ENCODE measurements at regions not wholly inside any gene's neighbourhood (a gene's known extent, or its start where the extent isn't known, plus 50 kb on each side); places are given as distances from the start of the nearest gene placed in this dataset.

- no peaks in the 10 kb centered on the region for H4K20me1 ChIP-seq (ENCODE audit: low read depth, low read length)
- H3K4me2 ChIP-seq (ENCODE audit: low read depth, low read length, poor library complexity, severe bottlenecking), result no peak overlapping the region
- H3K9ac ChIP-seq (ENCODE audit: low read length), result no peak overlapping the region
- no peaks in the 10 kb centered on the region for H3K9me3 ChIP-seq (ENCODE audit: insufficient read depth, low read length)
- H3K27me3 ChIP-seq (ENCODE audit: low read length), result no peaks in the 10 kb centered on the region
- H3K27ac ChIP-seq (ENCODE audit: low read depth, low read length), result no peak overlapping the region
- H3K9me2 ChIP-seq (replicated peaks; ENCODE audit: insufficient read depth, low read length), result no peaks in the 10 kb centered on the region
- H3K36me3 ChIP-seq (ENCODE audit: low read length), result no peaks in the 10 kb centered on the region
- H3K79me2 ChIP-seq (ENCODE audit: insufficient read depth, low read length), result no peaks in the 10 kb centered on the region
- H3K4me3 ChIP-seq (ENCODE audit: insufficient read depth, low read length, poor library complexity, severe bottlenecking), result no peak overlapping the region
- H3F3A ChIP-seq (ENCODE audit: insufficient read depth), result no peaks in the 10 kb centered on the region
- no peak for TF ChIP-seq CTCF (IDR thresholded peaks at IDR 0.05; ENCODE audit: insufficient read depth, low read length, poor library complexity, severe bottlenecking)
- TF ChIP-seq EZH2phosphoT487 (conservative IDR thresholded peaks at IDR 0.05; ENCODE audit: low read length), result no peak
- H2AFZ ChIP-seq (ENCODE audit: low read depth, low read length, severe bottlenecking), result no peak overlapping the region
Measured at GRCh38 chr12:67722296-67722695, 73.8 kb downstream of the DYRK2 start.

- no peaks in the 10 kb centered on the region for H3F3A ChIP-seq (ENCODE audit: insufficient read depth)
- no peak overlapping the region for H3K27ac ChIP-seq (ENCODE audit: low read depth, low read length)
- no peaks in the 10 kb centered on the region for H4K20me1 ChIP-seq (ENCODE audit: low read depth, low read length)
- H3K79me2 ChIP-seq (ENCODE audit: insufficient read depth, low read length), result no peaks in the 10 kb centered on the region
- H2AFZ ChIP-seq (ENCODE audit: low read depth, low read length, severe bottlenecking), result no peak overlapping the region
- H3K36me3 ChIP-seq (ENCODE audit: low read length), result no peaks in the 10 kb centered on the region
- H3K9me2 ChIP-seq (replicated peaks; ENCODE audit: insufficient read depth, low read length), result no peaks in the 10 kb centered on the region
- no peak overlapping the region for H3K4me2 ChIP-seq (ENCODE audit: low read depth, low read length, poor library complexity, severe bottlenecking)
- H3K9me3 ChIP-seq (ENCODE audit: insufficient read depth, low read length), result no peaks in the 10 kb centered on the region
- H3K9ac ChIP-seq (ENCODE audit: low read length), result no peak overlapping the region
- H3K4me3 ChIP-seq (ENCODE audit: insufficient read depth, low read length, poor library complexity, severe bottlenecking), result no peak overlapping the region
- no peaks in the 10 kb centered on the region for H3K27me3 ChIP-seq (ENCODE audit: low read length)
- no peak for TF ChIP-seq CTCF (IDR thresholded peaks at IDR 0.05; ENCODE audit: insufficient read depth, low read length, poor library complexity, severe bottlenecking)
- TF ChIP-seq EZH2phosphoT487 (conservative IDR thresholded peaks at IDR 0.05; ENCODE audit: low read length), result no peak
Measured at GRCh38 chr12:67726868-67727267, 78.3 kb downstream of the DYRK2 start.

- Histone ChIP-seq H3K79me2 (ENCODE audit: insufficient read depth, low read length) (no peaks in the 10 kb centered on the region), H3K27me3 (ENCODE audit: low read length) (no peaks in the 10 kb centered on the region), H4K20me1 (ENCODE audit: low read depth, low read length) (no peaks in the 10 kb centered on the region), H3K4me3 (ENCODE audit: insufficient read depth, low read length, poor library complexity, severe bottlenecking) (no peak overlapping the region), H3K9ac (ENCODE audit: low read length) (no peak overlapping the region), H2AFZ (ENCODE audit: low read depth, low read length, severe bottlenecking) (no peak overlapping the region), H3K9me2 (replicated peaks; ENCODE audit: insufficient read depth, low read length) (no peaks in the 10 kb centered on the region), H3K9me3 (ENCODE audit: insufficient read depth, low read length) (no peaks in the 10 kb centered on the region), H3K27ac (ENCODE audit: low read depth, low read length) (no peak overlapping the region), H3F3A (ENCODE audit: insufficient read depth) (no peaks in the 10 kb centered on the region), H3K4me2 (ENCODE audit: low read depth, low read length, poor library complexity, severe bottlenecking) (no peak overlapping the region), H3K36me3 (ENCODE audit: low read length) (no peaks in the 10 kb centered on the region)
- TF ChIP-seq EZH2phosphoT487 (conservative IDR thresholded peaks at IDR 0.05; ENCODE audit: low read length) (no peak), CTCF (IDR thresholded peaks at IDR 0.05; ENCODE audit: insufficient read depth, low read length, poor library complexity, severe bottlenecking) (no peak)
Measured at GRCh38 chr12:67727702-67728666, 79.4 kb downstream of the DYRK2 start.

All from SU-DHL-6 (cell line).